ENCODE measurements at regions not wholly inside any gene's neighbourhood (a gene's known extent, or its start where the extent isn't known, plus 50 kb on each side); places are given as distances from the start of the nearest gene placed in this dataset.

DNA sequence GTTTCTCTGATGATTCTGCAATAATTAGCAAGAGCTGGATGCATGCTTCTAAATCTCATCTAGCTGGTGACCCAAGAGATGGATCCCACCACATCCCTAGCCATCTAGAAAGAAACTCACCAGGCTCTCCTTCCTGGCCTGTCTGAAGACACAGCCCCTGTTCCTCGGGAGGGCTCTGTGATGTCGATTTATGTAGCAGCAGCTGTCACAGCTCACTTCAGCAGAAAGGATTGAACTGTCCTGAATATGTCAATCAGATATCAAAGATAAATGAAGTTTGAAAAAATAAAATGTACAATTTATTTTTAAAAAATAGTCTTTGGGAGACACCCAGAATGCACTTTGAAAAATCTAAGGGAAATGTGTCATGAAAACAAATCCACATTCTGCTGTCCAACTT is 67.3 kb upstream of the TSHZ2 start:
- TF ChIP-seq, protein P1, sequence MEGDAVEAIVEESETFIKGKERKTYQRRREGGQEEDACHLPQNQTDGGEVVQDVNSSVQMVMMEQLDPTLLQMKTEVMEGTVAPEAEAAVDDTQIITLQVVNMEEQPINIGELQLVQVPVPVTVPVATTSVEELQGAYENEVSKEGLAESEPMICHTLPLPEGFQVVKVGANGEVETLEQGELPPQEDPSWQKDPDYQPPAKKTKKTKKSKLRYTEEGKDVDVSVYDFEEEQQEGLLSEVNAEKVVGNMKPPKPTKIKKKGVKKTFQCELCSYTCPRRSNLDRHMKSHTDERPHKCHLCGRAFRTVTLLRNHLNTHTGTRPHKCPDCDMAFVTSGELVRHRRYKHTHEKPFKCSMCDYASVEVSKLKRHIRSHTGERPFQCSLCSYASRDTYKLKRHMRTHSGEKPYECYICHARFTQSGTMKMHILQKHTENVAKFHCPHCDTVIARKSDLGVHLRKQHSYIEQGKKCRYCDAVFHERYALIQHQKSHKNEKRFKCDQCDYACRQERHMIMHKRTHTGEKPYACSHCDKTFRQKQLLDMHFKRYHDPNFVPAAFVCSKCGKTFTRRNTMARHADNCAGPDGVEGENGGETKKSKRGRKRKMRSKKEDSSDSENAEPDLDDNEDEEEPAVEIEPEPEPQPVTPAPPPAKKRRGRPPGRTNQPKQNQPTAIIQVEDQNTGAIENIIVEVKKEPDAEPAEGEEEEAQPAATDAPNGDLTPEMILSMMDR (IDR thresholded peaks at IDR 0.05; ENCODE audit: borderline replicate concordance, extremely low read depth, low read length, poor library complexity, severe bottlenecking), result no peak
- TF ChIP-seq EZH2 (IDR thresholded peaks at IDR 0.05; ENCODE audit: borderline replicate concordance, low read depth, low read length, severe bottlenecking), result no peak
